ENCODE measurements at regions not wholly inside any gene's neighbourhood (a gene's known extent, or its start where the extent isn't known, plus 50 kb on each side); places are given as distances from the start of the nearest gene placed in this dataset.

DNA sequence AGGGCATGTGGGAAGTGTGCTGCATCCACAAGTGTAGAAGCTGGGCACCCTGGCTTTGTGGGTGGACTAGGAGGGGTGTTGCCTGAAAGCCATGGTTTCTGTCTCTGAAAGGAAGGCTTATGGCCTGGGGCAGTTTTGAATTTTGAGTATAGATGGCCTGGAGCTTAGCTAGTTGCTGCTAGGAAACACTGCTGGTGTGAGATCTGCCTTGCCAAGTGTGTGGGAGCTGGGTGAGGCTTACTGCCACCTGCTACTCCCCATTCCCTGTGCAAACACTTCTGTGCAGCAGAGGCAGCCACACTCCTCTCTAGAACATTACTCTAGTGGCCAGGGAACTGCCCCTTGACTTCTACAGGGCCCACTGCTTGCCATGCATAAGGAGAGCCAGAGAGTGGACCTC is 831.7 kb upstream of the LRRTM1 start:
- TF ChIP-seq, protein P1, sequence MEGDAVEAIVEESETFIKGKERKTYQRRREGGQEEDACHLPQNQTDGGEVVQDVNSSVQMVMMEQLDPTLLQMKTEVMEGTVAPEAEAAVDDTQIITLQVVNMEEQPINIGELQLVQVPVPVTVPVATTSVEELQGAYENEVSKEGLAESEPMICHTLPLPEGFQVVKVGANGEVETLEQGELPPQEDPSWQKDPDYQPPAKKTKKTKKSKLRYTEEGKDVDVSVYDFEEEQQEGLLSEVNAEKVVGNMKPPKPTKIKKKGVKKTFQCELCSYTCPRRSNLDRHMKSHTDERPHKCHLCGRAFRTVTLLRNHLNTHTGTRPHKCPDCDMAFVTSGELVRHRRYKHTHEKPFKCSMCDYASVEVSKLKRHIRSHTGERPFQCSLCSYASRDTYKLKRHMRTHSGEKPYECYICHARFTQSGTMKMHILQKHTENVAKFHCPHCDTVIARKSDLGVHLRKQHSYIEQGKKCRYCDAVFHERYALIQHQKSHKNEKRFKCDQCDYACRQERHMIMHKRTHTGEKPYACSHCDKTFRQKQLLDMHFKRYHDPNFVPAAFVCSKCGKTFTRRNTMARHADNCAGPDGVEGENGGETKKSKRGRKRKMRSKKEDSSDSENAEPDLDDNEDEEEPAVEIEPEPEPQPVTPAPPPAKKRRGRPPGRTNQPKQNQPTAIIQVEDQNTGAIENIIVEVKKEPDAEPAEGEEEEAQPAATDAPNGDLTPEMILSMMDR (IDR thresholded peaks at IDR 0.05; ENCODE audit: insufficient read depth, low read length, poor library complexity, severe bottlenecking) = no peak
- TF ChIP-seq EZH2phosphoT487 (conservative IDR thresholded peaks at IDR 0.05; ENCODE audit: low read length) = no peak

All from SU-DHL-6 (cell line).